Neural progenitor cell (in vitro differentiated cells): ENCODE measurements at regions not wholly inside any gene's neighbourhood (a gene's known extent, or its start where the extent isn't known, plus 50 kb on each side); places are given as distances from the start of the nearest gene placed in this dataset.

Experiments
- DNase-seq: peaks from one replicate; pipeline ENCODE4 v3.0.0-alpha.2; 2016; ENCODE audit warnings: low spot score
- H2AFZ ChIP-seq: fragments of 200-600 bp; sonication (generic); replicated peaks from 2 replicates; pipeline ENCODE4 v1.6.1; 2016; ENCODE audit warnings: antibody characterized with exemption
- H3F3A ChIP-seq: fragments of 200-600 bp; sonication (generic); 2 replicates; pipeline ENCODE4 v1.6.1; 2016; ENCODE audit warnings: antibody characterized with exemption, low read depth
- H3K27ac ChIP-seq: fragments of 200-600 bp; sonication (generic); 2 replicates; pipeline ENCODE4 v1.5.1; 2016; ENCODE audit warnings: mild to moderate bottlenecking
- H3K27me3 ChIP-seq: fragments of 200-600 bp; sonication (generic); 2 replicates; pipeline ENCODE4 v1.6.1; 2016; ENCODE audit warnings: mild to moderate bottlenecking, moderate library complexity
- H3K36me3 ChIP-seq: fragments of 200-600 bp; sonication (generic); 2 replicates; pipeline ENCODE4 v1.5.1; 2016
- H3K4me1 ChIP-seq: fragments of 200-600 bp; sonication (generic); 2 replicates; pipeline ENCODE4 v1.6.1; 2016; ENCODE audit warnings: mixed run types
- H3K4me2 ChIP-seq: fragments of 200-600 bp; sonication (generic); 2 replicates; pipeline ENCODE4 v1.6.1; 2016
- H3K4me3 ChIP-seq: fragments of 200-600 bp; sonication (generic); 2 replicates; pipeline ENCODE4 v1.5.1; 2016
- H3K79me2 ChIP-seq: fragments of 200-600 bp; sonication (generic); 2 replicates; pipeline ENCODE4 v1.6.1; 2016; ENCODE audit warnings: low read depth
- H3K9ac ChIP-seq: fragments of 200-600 bp; sonication (generic); 2 replicates; pipeline ENCODE4 v1.6.1; 2016
- H3K9me3 ChIP-seq: fragments of 200-600 bp; sonication (generic); 2 replicates; pipeline ENCODE4 v1.5.1; 2016; ENCODE audit warnings: low read depth
- H4K20me1 ChIP-seq: fragments of 200-600 bp; sonication (generic); 2 replicates; pipeline ENCODE4 v1.6.1; 2016; ENCODE audit warnings: low read depth
- H3K27ac Mint-ChIP-seq: 3 replicates; pipeline ENCODE4 v1.8.0; 2021; ENCODE audit warnings: mixed read lengths
- H3K27me3 Mint-ChIP-seq: 2 replicates; pipeline ENCODE4 v1.8.0; 2022; ENCODE audit warnings: low read depth, mild to moderate bottlenecking, inconsistent platforms, moderate library complexity, mixed read lengths; ENCODE audit not compliant: insufficient read depth
- H3K36me3 Mint-ChIP-seq: 3 replicates; pipeline ENCODE4 v1.8.0; 2021; ENCODE audit warnings: mixed read lengths
- H3K4me1 Mint-ChIP-seq: 3 replicates; pipeline ENCODE4 v1.8.0; 2021; ENCODE audit warnings: mixed read lengths
- H3K4me3 Mint-ChIP-seq: 3 replicates; pipeline ENCODE4 v1.8.0; 2021; ENCODE audit warnings: mild to moderate bottlenecking, moderate library complexity, mixed read lengths
- H3K9me3 Mint-ChIP-seq: 3 replicates; pipeline ENCODE4 v1.8.0; 2020; ENCODE audit warnings: mixed read lengths
- EZH2 ChIP-seq: fragments of 200-600 bp; sonication (generic); IDR thresholded peaks from 2 replicates; pipeline ENCODE4 v1.6.1; 2017; ENCODE audit warnings: antibody characterized with exemption, mild to moderate bottlenecking, moderate library complexity
- EZH2phosphoT487 ChIP-seq: fragments of 200-600 bp; sonication (generic); IDR thresholded peaks from 2 replicates; pipeline ENCODE4 v1.6.1; 2017; ENCODE audit warnings: antibody characterized with exemption
- TF ChIP-seq, protein P1 (sequence below): fragments of 200-600 bp; sonication (generic); IDR thresholded peaks from 2 replicates; pipeline ENCODE4 v1.5.1; 2017; ENCODE audit warnings: antibody characterized with exemption, mild to moderate bottlenecking

DNA sequence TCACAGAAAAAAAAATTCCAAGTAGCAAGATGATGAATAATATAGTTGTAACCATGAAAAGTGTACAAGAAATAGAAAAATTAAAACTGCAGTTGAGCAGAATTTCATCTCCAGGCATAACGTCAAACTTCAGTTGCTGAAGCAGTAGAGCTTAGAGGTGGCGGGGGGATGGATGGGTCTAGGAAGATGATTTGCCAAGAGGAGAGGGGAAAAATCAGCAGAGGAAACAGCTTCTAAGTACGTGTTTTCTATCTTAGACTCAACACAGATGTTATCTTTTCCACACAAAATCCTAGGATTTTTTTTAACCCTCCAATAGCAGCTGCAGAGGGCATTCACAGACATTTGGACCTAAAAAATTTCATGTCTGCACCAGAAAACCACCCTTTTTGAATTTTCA lies 136.0 kb downstream of the OPN5 start:
- Histone ChIP-seq H3K9me3 (no peaks in the 10 kb centered on the region), H3K4me3 (no peak overlapping the region), H3K9ac (no peak overlapping the region), H3K4me2 (no peak overlapping the region), H3K4me1 (peaks cover 23% of the 10 kb centered on the region), H3F3A (peaks cover 11% of the 10 kb centered on the region), H3K27ac (no peak overlapping the region), H3K36me3 (no peaks in the 10 kb centered on the region), H3K79me2 (no peaks in the 10 kb centered on the region), H2AFZ (no peak overlapping the region), H4K20me1 (peaks cover 2% of the 10 kb centered on the region), H3K27me3 (no peaks in the 10 kb centered on the region)
- Mint-ChIP-seq H3K4me3 (no peak overlapping the region), H3K4me1 (peaks cover 7% of the 10 kb centered on the region), H3K27ac (no peak overlapping the region), H3K9me3 (no peaks in the 10 kb centered on the region), H3K27me3 (peaks cover 2% of the 10 kb centered on the region), H3K36me3 (no peaks in the 10 kb centered on the region)
- DNase-seq, result no peak
- TF ChIP-seq, protein P1, sequence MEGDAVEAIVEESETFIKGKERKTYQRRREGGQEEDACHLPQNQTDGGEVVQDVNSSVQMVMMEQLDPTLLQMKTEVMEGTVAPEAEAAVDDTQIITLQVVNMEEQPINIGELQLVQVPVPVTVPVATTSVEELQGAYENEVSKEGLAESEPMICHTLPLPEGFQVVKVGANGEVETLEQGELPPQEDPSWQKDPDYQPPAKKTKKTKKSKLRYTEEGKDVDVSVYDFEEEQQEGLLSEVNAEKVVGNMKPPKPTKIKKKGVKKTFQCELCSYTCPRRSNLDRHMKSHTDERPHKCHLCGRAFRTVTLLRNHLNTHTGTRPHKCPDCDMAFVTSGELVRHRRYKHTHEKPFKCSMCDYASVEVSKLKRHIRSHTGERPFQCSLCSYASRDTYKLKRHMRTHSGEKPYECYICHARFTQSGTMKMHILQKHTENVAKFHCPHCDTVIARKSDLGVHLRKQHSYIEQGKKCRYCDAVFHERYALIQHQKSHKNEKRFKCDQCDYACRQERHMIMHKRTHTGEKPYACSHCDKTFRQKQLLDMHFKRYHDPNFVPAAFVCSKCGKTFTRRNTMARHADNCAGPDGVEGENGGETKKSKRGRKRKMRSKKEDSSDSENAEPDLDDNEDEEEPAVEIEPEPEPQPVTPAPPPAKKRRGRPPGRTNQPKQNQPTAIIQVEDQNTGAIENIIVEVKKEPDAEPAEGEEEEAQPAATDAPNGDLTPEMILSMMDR, result no peak
- TF ChIP-seq EZH2phosphoT487, result no peak
- TF ChIP-seq EZH2, result no peak

DNA sequence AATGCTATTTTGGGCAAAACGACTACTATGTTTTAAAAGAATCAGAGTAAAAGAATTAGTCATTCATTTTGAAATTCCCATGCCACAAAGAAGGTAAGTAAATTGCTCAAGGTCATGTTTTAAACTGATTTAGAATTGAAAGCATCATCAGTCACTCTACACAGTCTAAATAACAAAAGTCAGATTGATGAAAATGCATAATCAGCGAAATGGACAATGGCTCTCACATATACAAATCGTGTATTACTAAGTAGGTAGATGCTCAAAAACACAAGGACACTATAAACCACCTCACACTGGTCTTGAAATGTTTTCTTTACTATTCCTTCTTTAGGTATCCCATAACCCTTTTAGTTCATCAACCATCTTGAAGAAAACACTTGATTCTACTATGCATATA lies 135.4 kb downstream of the OPN5 start:
- Histone ChIP-seq H3K4me3 (no peak overlapping the region), H3K36me3 (no peaks in the 10 kb centered on the region), H3K79me2 (no peaks in the 10 kb centered on the region), H3K9ac (no peak overlapping the region), H2AFZ (no peak overlapping the region), H3K4me1 (peaks cover 17% of the 10 kb centered on the region), H3K4me2 (no peak overlapping the region), H3K27me3 (no peaks in the 10 kb centered on the region), H3F3A (peaks cover 5% of the 10 kb centered on the region), H4K20me1 (no peaks in the 10 kb centered on the region), H3K27ac (no peak overlapping the region), H3K9me3 (no peaks in the 10 kb centered on the region)
- DNase-seq, result no peak
- Mint-ChIP-seq H3K27me3 (peaks cover 3% of the 10 kb centered on the region), H3K9me3 (no peaks in the 10 kb centered on the region), H3K4me1 (peaks cover under 1% of the 10 kb centered on the region), H3K4me3 (no peak overlapping the region), H3K36me3 (no peaks in the 10 kb centered on the region), H3K27ac (no peak overlapping the region)
- TF ChIP-seq EZH2phosphoT487 (no peak), EZH2 (no peak)
- TF ChIP-seq, protein P1, result no peak

DNA sequence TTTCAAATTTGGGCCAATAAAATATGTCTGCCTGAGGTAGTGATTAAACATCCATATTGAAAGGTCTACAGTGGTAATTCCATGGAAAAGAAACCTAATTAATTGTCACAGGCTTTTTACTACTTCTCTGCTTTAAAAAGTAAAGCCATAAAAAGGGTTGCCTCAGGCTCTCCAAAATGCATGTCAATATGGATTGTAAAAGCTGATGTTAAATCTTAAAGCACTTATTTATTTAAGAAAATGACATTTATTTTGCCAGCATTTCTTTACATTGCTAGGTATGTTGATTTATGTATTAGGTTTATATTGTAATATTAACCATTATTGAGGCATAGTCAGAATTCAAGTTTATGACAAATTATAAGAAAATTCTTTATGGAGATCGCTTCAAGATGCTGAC lies 133.2 kb downstream of the OPN5 start:
- Histone ChIP-seq H3K27me3 (no peaks in the 10 kb centered on the region), H3K9me3 (no peaks in the 10 kb centered on the region), H3K4me3 (no peak overlapping the region), H4K20me1 (no peaks in the 10 kb centered on the region), H3K9ac (no peak overlapping the region), H3K79me2 (no peaks in the 10 kb centered on the region), H3K4me1 (no peaks in the 10 kb centered on the region), H2AFZ (no peak overlapping the region), H3K4me2 (no peak overlapping the region), H3K27ac (no peak overlapping the region), H3K36me3 (no peaks in the 10 kb centered on the region), H3F3A (no peaks in the 10 kb centered on the region)
- Mint-ChIP-seq H3K27me3 (peaks cover 2% of the 10 kb centered on the region), H3K4me1 (no peaks in the 10 kb centered on the region), H3K9me3 (no peaks in the 10 kb centered on the region), H3K4me3 (no peak overlapping the region), H3K27ac (no peak overlapping the region), H3K36me3 (no peaks in the 10 kb centered on the region)
- no peak for DNase-seq
- no peak for TF ChIP-seq EZH2
- TF ChIP-seq EZH2phosphoT487, result no peak
- TF ChIP-seq, protein P1, result no peak
